GM18907 (cell line): ENCODE measurements at regions not wholly inside any gene's neighbourhood (a gene's known extent, or its start where the extent isn't known, plus 50 kb on each side); places are given as distances from the start of the nearest gene placed in this dataset.
"Not testable (repeated sequence)": the region's sequence is repeated elsewhere in the genome, so short reads cannot be mapped to it uniquely, and the experiment has no call there.

ENCODE experiments used
- ATAC-seq: cut with Tn5 transposase; IDR thresholded peaks from one replicate; pipeline ENCODE4 v1.9.1; 2021; ENCODE audit warnings: mild to moderate bottlenecking, moderate library complexity; ENCODE audit not compliant: unreplicated experiment

DNA sequence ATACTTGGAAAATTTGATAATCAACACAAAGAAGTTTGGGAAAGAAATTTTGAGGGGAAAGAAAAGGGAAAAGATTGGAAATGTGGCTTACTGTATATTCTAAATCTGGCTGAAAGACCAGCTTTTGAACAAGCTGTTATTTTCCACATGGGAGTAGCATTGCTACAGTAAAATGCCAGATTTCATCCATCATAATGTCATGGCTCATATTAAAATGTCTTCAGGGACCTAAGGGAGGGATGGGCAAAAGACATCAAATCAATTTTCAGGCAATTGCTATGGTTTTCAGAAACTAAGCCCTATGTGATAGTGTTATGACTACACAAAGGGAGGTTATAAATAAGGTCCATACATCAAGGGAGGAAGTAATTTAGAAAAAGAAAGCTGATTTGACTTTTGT lies 1116.9 kb upstream of the CELF2 start:
- no peak for ATAC-seq

DNA sequence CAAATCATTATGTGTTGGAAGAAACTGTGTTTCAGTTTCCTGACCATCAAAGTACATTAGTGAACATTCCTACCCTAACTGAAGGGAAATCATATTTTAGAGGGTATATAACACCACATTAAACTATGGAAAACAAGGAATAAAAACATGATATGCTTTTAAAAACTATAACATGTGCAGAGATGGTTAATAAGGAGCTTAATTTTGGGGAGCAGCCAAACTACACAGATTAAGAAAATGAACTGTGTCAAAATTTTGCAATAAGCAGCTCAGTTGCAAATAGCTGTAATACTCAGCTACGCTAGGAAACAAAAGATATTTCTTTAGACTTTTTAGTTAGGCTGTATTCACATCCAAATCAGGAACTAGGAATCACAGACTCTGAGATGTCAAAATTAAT lies 1115.7 kb upstream of the CELF2 start:
- no peak for ATAC-seq

GRCh38 chr10:9910446-9910845 lies 1107.2 kb upstream of the CELF2 start:
- no peak for ATAC-seq

DNA sequence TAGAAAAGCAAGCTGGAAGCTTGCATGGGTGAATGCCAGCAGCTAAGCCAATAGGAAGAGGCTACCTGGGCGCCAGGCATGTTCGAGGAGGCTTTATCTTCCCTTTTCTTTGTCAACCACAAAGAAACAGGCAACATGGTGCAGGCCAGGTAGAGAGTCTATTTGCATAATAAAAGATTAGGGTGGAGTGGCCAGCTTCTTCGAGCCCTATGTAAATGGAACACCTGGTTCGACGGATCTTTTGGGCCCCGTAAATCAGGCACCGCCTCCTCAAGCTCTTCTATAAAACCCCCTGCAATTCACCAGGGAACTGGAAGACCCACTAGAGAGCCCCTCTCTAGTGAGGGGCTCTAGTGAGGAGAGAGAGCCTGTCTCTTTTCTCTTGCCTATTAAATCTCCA lies 1106.2 kb upstream of the CELF2 start:
- no peak for ATAC-seq

- ATAC-seq = no peak
Measured at GRCh38 chr10:9913876-9914514, 1103.7 kb upstream of the CELF2 start.

GRCh38 chr10:9921544-9921943 lies 1096.1 kb upstream of the CELF2 start:
- ATAC-seq = no peak

GRCh38 chr10:9922126-9922870 lies 1095.4 kb upstream of the CELF2 start:
- ATAC-seq = no peak

DNA sequence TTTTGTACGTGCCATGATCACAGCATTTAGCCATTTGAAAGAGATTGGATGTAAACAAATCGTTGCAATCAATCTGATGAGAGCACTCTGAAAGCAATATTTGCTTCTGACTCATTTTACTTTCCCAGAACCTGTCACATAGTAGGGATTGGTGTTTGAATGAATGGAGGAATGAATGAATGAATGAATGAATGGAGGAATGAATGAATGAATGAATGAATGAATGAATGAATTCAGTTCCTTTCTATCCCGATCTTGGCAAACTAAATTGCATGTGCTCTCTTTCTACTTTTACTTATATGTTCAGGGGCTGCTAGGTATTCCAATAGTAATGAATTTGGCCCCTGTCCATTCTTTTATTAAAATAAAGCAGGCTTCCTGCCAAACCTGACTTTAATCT lies 1091.7 kb upstream of the CELF2 start:
- ATAC-seq = no peak

DNA sequence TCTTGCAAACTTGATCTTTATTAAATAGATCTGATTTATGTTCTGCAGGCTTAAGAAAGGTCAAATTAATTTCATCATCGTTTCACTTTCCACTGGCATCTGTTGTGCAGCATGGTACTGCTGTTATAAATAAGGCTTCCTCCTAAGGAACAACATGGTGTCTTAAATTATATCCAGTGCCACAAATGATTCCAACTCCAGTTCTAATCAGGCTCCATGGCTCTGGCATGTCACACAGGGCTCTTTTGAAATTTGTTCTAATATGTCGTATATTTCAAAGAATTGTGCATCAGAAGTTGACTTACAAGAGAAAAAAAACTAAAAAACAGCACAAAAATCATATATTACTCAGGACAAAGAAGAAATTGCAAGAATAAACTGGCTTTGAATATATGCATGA lies 1090.8 kb upstream of the CELF2 start:
- ATAC-seq = no peak

DNA sequence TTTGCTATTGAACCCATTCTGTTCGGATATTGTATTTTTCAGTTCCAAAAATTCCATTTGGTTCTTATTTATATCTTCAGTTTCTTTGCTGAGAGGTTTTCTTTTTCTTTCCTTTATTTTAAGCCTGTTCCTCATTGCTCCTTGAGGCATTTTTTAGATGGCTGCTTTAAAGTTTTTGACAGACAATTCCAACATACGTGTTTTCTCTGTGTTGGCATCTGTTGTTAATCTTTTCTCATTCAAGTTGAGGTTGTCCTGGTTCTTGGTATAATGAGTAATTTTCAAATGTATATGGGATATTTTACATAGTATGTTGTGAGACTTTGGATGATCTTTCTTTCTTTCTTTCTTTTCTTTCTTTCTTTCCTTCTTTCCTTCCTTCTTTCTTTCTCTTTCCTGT lies 1078.0 kb upstream of the CELF2 start:
- no peak for ATAC-seq

DNA sequence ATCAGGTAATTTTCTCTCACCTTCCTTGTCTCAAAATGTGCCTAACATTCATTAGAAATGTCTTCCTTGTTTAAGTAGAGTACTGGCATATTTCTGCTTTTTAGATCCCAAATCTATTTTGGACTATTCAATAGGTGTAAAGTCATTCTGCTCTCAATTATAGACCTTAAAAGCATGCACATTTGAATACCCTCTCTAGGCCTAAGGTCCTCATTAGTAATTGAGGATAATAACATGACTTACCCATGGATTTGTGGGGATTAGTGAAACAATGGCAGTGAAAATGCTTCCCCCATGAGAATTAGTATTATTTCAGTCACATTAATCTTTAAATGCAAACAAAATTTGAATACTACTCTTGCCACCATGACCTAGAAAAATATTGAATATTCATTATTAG lies 1073.0 kb upstream of the CELF2 start:
- no peak for ATAC-seq

DNA sequence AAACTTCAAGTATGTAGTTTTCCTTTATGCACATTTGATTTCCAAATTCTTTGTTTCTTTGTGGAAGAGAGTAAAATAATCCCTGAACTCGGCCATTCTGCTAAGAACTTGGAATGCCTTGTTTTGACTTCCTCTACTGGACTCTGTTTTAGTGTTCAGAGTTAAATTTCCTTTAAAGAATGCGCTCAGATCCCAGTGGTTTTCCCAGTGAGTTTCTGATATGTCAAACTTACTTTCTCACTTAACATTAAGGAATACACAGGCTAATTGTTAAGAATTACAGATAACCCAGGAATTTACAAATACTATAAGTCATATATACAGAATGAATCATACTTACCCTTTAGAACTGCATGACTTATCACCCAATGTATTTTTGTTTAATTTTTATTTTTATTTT lies 1067.6 kb upstream of the CELF2 start:
- ATAC-seq = no peak

DNA sequence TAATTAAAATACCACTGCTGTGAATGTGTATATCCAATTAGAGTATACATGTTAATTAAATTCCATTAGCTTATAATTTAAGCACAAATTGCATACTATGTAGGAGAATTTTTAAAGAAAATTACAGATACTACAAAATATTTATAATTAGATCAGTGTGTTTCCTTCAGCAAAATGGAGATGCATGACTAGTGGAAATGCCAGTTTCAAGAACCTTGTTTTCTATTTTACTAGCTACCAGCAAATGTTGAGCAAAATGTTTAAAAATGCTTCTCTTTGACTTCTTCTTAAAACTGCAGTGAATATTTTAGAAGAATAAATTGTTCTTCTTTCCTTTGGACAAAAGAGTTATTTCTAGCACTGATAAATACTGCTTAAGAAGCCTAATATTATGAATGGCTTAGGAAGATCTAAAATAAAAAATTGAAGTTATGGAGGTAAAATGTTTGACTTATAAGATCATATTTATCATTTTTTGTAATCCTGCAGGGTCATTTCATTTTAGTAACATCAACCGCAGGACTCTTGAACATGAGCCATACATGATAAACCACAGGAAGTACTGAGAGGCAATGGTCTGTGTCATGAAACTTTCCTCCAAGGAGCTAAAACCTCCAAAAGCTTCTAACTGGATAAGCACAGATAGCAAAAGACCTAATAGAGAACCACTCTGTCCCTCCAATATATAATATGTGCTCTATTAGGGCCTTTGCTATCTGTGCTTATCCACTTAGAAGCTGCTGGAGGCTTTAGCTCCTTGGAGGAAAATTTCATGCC lies 1066.0 kb upstream of the CELF2 start:
- no peak for ATAC-seq

DNA sequence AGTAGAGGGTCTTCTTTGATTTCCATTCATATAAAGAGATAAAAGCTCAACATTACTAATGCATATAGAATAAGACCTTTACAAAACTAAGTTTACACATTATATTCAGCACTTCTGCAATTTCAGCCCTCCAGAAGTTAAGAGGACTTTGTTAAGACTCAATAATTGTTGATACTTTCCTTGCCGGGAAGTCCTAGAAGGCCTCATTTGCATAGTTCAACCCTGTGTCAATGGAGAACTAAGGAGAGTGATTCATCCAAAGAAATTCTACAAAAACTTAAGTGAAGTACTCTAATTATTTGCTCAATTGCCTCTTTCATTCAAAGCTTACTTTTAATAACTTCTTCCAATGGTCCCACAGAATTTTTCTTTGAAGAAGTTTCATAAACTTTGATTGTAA lies 1060.3 kb upstream of the CELF2 start:
- no peak for ATAC-seq

DNA sequence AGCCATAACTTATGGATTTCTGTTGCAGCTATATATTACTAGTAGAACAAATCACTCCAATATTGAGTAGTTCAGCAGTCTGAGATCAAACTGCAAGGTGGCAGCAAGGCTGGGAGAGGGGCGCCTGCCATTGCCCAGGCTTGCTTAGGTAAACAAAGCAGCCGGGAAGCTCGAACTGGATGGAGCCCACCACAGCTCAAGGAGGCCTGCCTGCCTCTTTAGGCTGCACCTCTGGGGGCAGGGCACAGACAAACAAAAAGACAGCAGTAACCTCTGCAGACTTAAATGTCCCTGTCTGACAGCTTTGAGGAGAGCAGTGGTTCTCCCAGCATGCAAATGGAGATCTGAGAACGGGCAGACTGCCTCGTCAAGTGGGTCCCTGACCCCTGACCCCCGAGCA lies 1059.8 kb upstream of the CELF2 start:
- not testable (repeated sequence) for ATAC-seq

GRCh38 chr10:9965341-9965740 lies 1052.3 kb upstream of the CELF2 start:
- no peak for ATAC-seq

DNA sequence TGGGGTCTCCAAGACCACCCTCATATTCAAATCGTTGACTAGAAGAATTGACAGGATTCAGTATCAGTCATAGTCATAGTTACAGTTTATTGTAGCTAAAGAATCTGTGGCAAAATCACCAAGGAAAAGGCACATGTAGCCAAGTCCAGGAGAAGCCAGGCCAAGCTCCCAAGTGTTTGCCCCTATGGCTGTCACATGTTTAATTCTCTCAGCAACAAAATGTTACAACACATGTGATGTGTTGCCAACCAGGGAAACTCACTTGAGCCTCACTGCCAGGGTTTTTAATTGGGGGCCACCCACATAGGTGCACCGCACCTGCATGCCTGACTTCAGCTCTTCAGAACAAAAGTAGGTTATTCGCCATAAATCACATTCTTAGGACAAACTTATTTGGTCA lies 1030.9 kb upstream of the CELF2 start:
- ATAC-seq = no peak

DNA sequence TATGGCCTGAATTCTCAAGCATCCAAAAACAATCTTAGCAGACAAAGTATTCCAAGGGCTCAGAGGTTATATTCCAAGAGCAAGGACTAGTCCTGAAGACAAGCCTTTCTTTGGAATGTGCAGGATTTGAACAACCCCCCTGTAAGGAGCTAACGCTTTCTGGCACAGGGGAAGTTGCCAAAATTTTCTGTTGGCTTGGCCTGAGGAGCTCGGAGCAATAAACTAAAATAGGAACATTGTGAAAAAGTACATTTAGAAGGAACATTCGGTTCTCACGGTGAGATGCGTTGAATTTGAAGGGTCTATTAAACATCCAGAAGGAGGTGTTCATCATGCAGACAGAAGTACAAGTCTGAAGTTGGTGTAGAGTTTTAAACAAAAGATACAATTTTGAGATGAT lies 1030.5 kb upstream of the CELF2 start:
- no peak for ATAC-seq

- no peak for ATAC-seq
Measured at GRCh38 chr10:9992661-9993060, 1025.0 kb upstream of the CELF2 start.

DNA sequence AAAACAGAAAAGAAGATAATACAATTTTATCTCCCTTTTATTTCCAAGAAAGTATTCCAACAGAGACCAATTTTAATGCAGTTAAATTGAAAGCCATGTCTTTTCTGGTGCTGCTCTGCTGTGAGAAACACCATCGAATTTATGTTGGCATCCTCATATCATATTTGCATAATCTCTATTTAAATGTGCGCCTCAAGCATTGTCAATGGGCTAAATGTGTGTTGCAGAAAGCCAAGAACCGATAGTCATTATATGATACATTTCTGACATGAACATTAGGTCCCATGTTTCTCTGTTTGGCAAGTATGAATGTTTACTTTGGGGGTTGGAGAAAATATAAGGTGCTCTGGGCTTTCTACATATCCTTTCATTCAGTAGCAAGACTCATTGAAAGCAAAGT lies 1023.5 kb upstream of the CELF2 start:
- no peak for ATAC-seq

DNA sequence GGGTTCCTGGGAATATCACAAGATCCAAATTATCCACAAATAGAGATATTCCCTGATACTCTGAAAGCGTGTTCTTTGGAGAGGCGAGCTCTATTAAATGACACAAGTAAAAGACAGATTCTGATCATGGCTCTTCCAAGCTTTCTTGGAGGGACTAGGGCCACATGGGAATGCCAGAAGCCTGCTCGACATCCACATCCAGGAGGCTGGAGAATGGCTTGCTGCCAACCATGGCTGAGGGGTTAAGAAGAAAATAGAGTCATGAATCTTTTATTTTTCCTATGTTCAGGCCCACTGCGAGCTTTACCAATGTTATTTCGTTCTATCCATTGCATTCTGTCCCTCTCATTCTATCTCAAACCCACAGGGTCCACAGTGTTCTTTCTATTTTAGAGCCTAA lies 1018.0 kb upstream of the CELF2 start:
- ATAC-seq = no peak

- ATAC-seq = no peak
Measured at GRCh38 chr10:10007957-10008356, 1009.7 kb upstream of the CELF2 start.
